GM12864 (cell line): ENCODE measurements at regions not wholly inside any gene's neighbourhood (a gene's known extent, or its start where the extent isn't known, plus 50 kb on each side); places are given as distances from the start of the nearest gene placed in this dataset.
A peak's percentile ranks its signal among the peaks of the same experiment; 100 is the strongest.

Source experiments
- DNase-seq: peaks from one replicate; pipeline ENCODE4 v3.0.0-alpha.2; 2011; ENCODE audit warnings: low read depth
- H3K4me3 ChIP-seq: 2 replicates; pipeline ENCODE4 v1.5.1; 2011; ENCODE audit warnings: mild to moderate bottlenecking, low read depth, low read length, control low read depth
- CTCF ChIP-seq: IDR thresholded peaks from 2 replicates; pipeline ENCODE4 v1.5.1; 2011; ENCODE audit warnings: low read depth, mild to moderate bottlenecking, moderate library complexity, low read length, control low read depth, inconsistent platforms; ENCODE audit errors: missing control alignments

- DNase-seq: no peak
- no peak for TF ChIP-seq CTCF
- H3K4me3 ChIP-seq: no peak overlapping the region
These were observed 132.5 kb downstream of the OLFM1 start for GRCh38 chr9:135219676-135220600.

DNA sequence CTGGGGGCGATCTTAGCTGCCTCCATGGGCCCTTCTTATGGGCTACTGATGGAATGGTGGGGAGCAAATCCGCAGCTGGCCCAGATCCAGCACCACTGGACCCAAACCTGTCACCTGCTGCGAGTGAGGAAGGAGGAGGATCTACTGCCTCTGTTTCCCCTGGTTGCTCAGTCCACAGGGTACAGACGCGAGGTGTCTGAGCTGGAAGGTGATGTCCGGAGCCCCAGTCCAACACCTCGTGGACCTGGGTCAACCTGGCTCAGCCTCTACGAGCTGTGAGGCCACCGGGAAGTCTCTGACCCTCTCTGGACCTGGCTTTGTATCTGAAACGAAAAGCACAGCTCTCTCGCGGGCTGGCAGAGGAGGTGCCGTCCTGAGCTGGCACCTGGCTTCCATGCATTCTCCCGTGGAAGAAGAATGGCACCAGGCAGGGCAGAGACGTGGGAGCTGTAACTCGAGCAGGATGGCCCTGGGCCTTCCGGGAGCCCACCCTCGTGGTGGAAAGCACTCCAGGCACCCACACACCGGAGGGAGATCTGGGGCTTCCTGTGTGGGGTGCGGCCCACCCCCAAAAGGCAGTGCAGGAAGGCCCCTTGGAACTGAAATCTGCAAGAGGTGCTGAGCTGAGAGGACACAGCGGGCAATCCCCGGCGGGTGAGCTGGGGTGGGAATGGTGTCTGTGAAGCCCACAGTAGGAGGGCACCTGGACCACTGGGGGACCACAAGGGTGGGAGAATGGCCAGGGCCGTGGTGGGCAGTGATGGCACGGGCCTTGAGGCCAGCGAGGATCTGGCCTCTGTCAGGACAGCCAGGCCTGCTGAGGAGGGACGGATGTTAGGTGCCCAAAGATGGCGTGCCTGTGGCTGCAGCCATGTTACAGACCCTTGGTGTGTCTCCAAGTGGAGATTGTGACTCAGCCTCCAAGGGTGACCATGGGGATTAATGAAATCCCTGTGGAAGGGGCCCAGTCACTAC lies 133.4 kb downstream of the OLFM1 start:
- TF ChIP-seq CTCF: no peak

GRCh38 chr9:135221576-135221950 lies 134.1 kb downstream of the OLFM1 start:
- TF ChIP-seq CTCF: no peak
- H3K4me3 ChIP-seq: no peak overlapping the region
- no peak for DNase-seq

More for the DNA sequence above, 133.4 kb downstream of the OLFM1 start:
- no peak for DNase-seq
- no peak overlapping the region for H3K4me3 ChIP-seq

DNA sequence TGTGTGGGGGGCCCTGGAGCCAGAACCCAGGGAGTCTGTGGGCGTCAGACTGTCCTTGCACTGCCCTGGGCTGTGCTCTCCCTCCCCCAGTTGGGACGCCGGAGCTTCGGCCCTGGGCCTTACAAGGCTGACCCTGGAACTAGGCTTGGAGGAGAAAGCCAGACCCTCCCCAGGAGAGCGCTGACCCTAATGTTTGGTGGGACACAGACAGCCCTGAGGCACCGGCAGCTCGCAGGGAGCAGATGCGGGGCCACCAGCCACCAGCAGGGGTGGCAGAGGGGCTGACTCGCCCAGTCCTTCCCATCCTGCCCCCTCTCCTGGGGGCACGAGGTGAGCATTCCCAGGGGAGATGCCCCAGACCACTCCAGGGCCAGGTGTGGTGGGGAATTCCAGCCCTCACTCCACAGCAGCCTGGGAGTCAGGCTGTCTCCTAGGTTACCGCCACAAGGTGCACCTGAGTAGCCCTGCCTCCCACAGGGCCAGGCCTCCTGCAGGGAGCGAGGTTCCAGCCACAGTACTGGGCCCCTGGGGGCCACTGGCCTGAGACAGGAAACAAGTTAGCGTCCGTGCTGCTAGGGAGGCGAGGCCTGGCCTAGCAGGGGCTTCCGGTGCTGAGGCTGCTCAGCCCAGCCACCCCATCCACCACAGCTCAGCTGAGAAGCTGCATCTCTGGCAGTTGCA lies 134.6 kb downstream of the OLFM1 start:
- no peak overlapping the region for H3K4me3 ChIP-seq
- no peak for DNase-seq
- peak; percentile 22 for TF ChIP-seq CTCF

GRCh38 chr9:135222881-135223760 lies 135.7 kb downstream of the OLFM1 start:
- no peak for DNase-seq
- H3K4me3 ChIP-seq: no peak overlapping the region
- TF ChIP-seq CTCF: no peak

GRCh38 chr9:135223831-135224230 lies 136.4 kb downstream of the OLFM1 start:
- no peak for TF ChIP-seq CTCF
- DNase-seq: no peak

More at GRCh38 chr9:135223831-135224230, 136.4 kb downstream of the OLFM1 start:
- no peak overlapping the region for H3K4me3 ChIP-seq
